A673 (cell line): ENCODE measurements at regions not wholly inside any gene's neighbourhood (a gene's known extent, or its start where the extent isn't known, plus 50 kb on each side); places are given as distances from the start of the nearest gene placed in this dataset.

Experiments
- EZH2 ChIP-seq: fragments of 200-600 bp; sonication (generic); IDR thresholded peaks from 2 replicates; pipeline ENCODE4 v1.6.1; 2017; ENCODE audit warnings: borderline replicate concordance, low read depth, mild to moderate bottlenecking, mixed read lengths, antibody characterized with exemption, low read length; ENCODE audit not compliant: poor library complexity, severe bottlenecking
- TF ChIP-seq, protein P1 (sequence below): fragments of 300-800, 200-600 bp; sonication (generic); conservative IDR thresholded peaks from 2 replicates; pipeline ENCODE4 v1.5.1; 2017; ENCODE audit warnings: low read depth, mild to moderate bottlenecking, antibody characterized with exemption, low read length, moderate library complexity, mixed read lengths

DNA sequence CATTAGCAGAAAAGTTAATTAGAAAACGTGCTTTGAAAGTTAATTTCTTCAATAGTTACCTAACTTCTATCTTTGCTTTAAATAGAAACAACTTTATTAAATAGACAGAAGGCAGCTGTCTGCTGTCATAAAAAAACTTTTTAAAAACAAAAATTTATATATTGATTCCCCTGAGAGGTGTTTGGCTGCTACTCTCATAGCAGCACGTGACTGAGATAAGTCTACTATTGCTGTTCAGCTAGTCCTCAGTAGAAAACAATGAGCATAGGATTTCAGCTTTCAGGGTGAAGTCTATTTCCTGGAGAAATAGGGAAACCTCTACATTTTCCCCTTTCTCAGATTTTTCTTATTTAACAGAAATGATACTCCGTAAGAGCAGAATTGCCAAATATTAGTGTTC lies 135.0 kb upstream of the FBN2 start:
- TF ChIP-seq, protein P1, sequence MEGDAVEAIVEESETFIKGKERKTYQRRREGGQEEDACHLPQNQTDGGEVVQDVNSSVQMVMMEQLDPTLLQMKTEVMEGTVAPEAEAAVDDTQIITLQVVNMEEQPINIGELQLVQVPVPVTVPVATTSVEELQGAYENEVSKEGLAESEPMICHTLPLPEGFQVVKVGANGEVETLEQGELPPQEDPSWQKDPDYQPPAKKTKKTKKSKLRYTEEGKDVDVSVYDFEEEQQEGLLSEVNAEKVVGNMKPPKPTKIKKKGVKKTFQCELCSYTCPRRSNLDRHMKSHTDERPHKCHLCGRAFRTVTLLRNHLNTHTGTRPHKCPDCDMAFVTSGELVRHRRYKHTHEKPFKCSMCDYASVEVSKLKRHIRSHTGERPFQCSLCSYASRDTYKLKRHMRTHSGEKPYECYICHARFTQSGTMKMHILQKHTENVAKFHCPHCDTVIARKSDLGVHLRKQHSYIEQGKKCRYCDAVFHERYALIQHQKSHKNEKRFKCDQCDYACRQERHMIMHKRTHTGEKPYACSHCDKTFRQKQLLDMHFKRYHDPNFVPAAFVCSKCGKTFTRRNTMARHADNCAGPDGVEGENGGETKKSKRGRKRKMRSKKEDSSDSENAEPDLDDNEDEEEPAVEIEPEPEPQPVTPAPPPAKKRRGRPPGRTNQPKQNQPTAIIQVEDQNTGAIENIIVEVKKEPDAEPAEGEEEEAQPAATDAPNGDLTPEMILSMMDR, result no peak
- no peak for TF ChIP-seq EZH2
